Caco-2 (cell line): ENCODE measurements at regions not wholly inside any gene's neighbourhood (a gene's known extent, or its start where the extent isn't known, plus 50 kb on each side); places are given as distances from the start of the nearest gene placed in this dataset.

Experiments used
- BruUV-seq: library from RNA; stranded (reverse); fragments of 400-500 nt; replicated peaks from 2 replicates; lab custom pipeline; 2021; lab: Mats Ljungman, UMichigan
- CTCF ChIA-PET: fragments of 300-600 bp; sonication (Branson Sonifier 250); formaldehyde crosslinking; loops from one replicate; lab custom pipeline; 2022; ENCODE audit warnings: antibody characterized with exemption; lab: Charles Lee
- POLR2A ChIA-PET: fragments of 300-600 bp; sonication (Branson Sonifier 250); formaldehyde crosslinking; loops from one replicate; lab custom pipeline; 2022; ENCODE audit warnings: antibody characterized with exemption; lab: Charles Lee
- DNase-seq, 2 experiments: peaks; one replicate each; pipeline versions ENCODE4 v3.0.0 to v3.0.0-alpha.2; 2020 to 2022
- H3K27me3 ChIP-seq: replicated peaks from 2 replicates; pipeline ENCODE4 v1.6.0; 2011; ENCODE audit warnings: low read length; ENCODE audit not compliant: control insufficient read depth, insufficient read depth
- H3K36me3 ChIP-seq: 2 replicates; pipeline ENCODE4 v1.5.1; 2011; ENCODE audit warnings: low read length; ENCODE audit not compliant: control insufficient read depth, insufficient read depth
- H3K4me1 ChIP-seq: fragments of 250-450 bp; sonication (Bioruptor Pico); 2 replicates; pipeline ENCODE4 v1.5.1; 2020; ENCODE audit warnings: mild to moderate bottlenecking
- H3K4me3 ChIP-seq: 2 replicates; pipeline ENCODE4 v1.5.1; 2011; ENCODE audit warnings: low read depth, mild to moderate bottlenecking, control low read depth, low read length
- H3K9me3 ChIP-seq: fragments of 250-450 bp; sonication (Bioruptor Pico); 2 replicates; pipeline ENCODE4 v1.5.1; 2020; ENCODE audit warnings: mild to moderate bottlenecking, moderate library complexity
- H3K27ac Mint-ChIP-seq: one replicate; pipeline ENCODE4 v1.8.0; 2022; ENCODE audit warnings: mixed read lengths; ENCODE audit not compliant: unreplicated experiment
- H3K27me3 Mint-ChIP-seq: one replicate; pipeline ENCODE4 v1.8.0; 2022; ENCODE audit warnings: mixed read lengths; ENCODE audit not compliant: insufficient read depth, unreplicated experiment
- H3K36me3 Mint-ChIP-seq: one replicate; pipeline ENCODE4 v1.8.0; 2022; ENCODE audit warnings: mild to moderate bottlenecking, mixed read lengths; ENCODE audit not compliant: insufficient read depth, unreplicated experiment
- H3K4me1 Mint-ChIP-seq: one replicate; pipeline ENCODE4 v1.8.0; 2022; ENCODE audit warnings: low read depth, mixed read lengths; ENCODE audit not compliant: unreplicated experiment
- H3K4me3 Mint-ChIP-seq: one replicate; pipeline ENCODE4 v1.8.0; 2022; ENCODE audit warnings: mild to moderate bottlenecking, moderate library complexity, mixed read lengths; ENCODE audit not compliant: unreplicated experiment
- H3K9me3 Mint-ChIP-seq: one replicate; pipeline ENCODE4 v1.8.0; 2022; ENCODE audit warnings: mixed read lengths; ENCODE audit not compliant: unreplicated experiment
- CTCF ChIP-seq, 2 experiments: fragments of 200-600 bp in 1 of 2; IDR thresholded peaks; 1 replicate in 1 of 2; 2 replicates in 1 of 2; pipeline versions ENCODE4 v1.5.1 to v1.8.0; 2011 to 2022; ENCODE audit warnings: antibody characterized with exemption in 1 of 2, control low read depth in 1 of 2, inconsistent platforms in 1 of 2, low read depth in 1 of 2, low read length in 1 of 2, mild to moderate bottlenecking in 1 of 2, moderate library complexity in 1 of 2; ENCODE audit not compliant: insufficient read depth in 1 of 2, severe bottlenecking in 1 of 2, unreplicated experiment in 1 of 2
- intact Hi-C: fragments of 100-400 bp; cut with micrococcal nuclease; formaldehyde crosslinking; loops from one replicate; pipeline ENCODE4 v1.10.0; 2022; ENCODE audit not compliant: unreplicated experiment

DNA sequence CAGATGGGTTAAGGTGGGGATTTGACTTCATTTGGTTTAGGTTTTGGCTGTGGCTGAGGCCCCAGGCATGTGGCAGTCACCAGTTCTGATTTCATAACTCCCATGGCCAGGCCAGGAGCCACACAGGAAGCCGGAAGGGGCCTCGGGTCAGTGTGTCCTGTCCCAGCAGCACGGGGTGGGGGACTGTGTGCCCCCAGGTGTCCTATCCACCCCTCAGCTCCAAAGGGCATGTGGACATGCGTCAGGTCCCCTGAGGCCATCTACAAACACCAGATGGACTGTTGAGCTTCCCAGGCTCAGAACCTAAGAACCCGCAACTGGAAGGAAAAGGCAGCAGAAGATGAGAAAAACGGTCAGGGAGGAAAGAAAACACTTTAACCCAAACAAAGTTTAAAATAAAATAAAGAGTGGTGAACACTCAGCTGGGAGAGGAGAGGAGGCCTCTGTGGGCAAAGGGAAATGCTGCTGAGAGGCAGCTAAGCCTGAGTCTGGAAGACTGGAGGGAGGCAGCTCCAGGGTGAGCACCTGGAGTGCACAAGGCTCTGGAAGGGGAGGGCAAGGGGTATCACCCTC lies 260.8 kb downstream of the AUH start:
- H3K4me1 Mint-ChIP-seq, result no peaks in the 10 kb centered on the region
- H3K9me3 Mint-ChIP-seq, result no peaks in the 10 kb centered on the region
- Histone ChIP-seq H3K27me3 (no peaks in the 10 kb centered on the region), H3K9me3 (no peaks in the 10 kb centered on the region), H3K4me3 (no peak overlapping the region), H3K4me1 (no peaks in the 10 kb centered on the region), H3K36me3 (no peaks in the 10 kb centered on the region)
- no peaks in the 10 kb centered on the region for H3K27me3 Mint-ChIP-seq
- CTCF ChIA-PET, result no interaction called here
- POLR2A ChIA-PET, result no interaction called here
- intact Hi-C loops, result no loop called here
- no TSS peak for BruUV-seq
- no peak for DNase-seq
- no peak overlapping the region for H3K27ac Mint-ChIP-seq
- H3K4me3 Mint-ChIP-seq, result no peak overlapping the region
- TF ChIP-seq CTCF (IDR thresholded peaks at IDR 0.05; ENCODE audit: insufficient read depth in 1 of 2, low read depth in 1 of 2, low read length in 1 of 2, severe bottlenecking in 1 of 2, unreplicated experiment in 1 of 2), result no peak
- no peaks in the 10 kb centered on the region for H3K36me3 Mint-ChIP-seq

DNA sequence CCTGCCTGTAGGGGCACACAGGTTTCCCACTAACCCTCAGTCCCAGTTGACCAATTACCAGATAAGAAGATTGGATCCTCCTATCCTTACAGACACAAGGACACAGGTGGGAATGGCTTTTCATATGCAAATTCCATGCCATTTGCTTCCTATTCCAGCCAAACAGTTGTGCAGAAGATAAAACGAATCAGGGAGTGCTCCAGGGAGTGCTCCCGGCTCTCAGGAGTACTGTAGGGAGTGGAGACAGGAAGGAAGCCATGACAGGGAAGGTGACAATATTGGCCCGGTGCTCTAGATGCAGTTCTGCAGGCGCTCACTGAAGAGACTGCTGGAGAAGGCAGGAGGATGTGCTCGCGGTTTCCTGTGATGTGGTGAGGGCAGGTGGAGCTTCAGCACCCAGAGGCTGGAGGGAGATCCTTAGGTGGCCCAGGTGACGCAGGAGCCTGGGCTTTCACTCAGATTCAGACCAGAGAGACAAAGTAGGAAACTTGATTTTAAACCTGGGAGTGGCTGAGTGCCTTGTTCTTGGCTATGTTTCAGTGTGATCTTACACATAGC lies 260.0 kb downstream of the AUH start:
- ChIA-PET CTCF (no interaction called here), POLR2A (no interaction called here)
- no peak for TF ChIP-seq CTCF (IDR thresholded peaks at IDR 0.05; ENCODE audit: insufficient read depth in 1 of 2, low read depth in 1 of 2, low read length in 1 of 2, severe bottlenecking in 1 of 2, unreplicated experiment in 1 of 2)
- Mint-ChIP-seq H3K4me3 (no peak overlapping the region), H3K36me3 (no peaks in the 10 kb centered on the region), H3K4me1 (no peaks in the 10 kb centered on the region), H3K9me3 (no peaks in the 10 kb centered on the region), H3K27ac (no peak overlapping the region), H3K27me3 (no peaks in the 10 kb centered on the region)
- no peaks in the 10 kb centered on the region for H3K36me3 ChIP-seq
- H3K4me1 ChIP-seq, result no peaks in the 10 kb centered on the region
- DNase-seq, result no peak
- no TSS peak for BruUV-seq
- intact Hi-C loops, result no loop called here
- no peaks in the 10 kb centered on the region for H3K9me3 ChIP-seq
- no peaks in the 10 kb centered on the region for H3K27me3 ChIP-seq
- H3K4me3 ChIP-seq, result no peak overlapping the region

GRCh38 chr9:91102269-91102668 lies 259.4 kb downstream of the AUH start:
- ChIA-PET POLR2A (no interaction called here), CTCF (no interaction called here)
- H3K27ac Mint-ChIP-seq, result no peak overlapping the region

More at GRCh38 chr9:91102269-91102668, 259.4 kb downstream of the AUH start:
- Mint-ChIP-seq H3K27me3 (no peaks in the 10 kb centered on the region), H3K9me3 (no peaks in the 10 kb centered on the region), H3K4me1 (no peaks in the 10 kb centered on the region), H3K4me3 (no peak overlapping the region), H3K36me3 (no peaks in the 10 kb centered on the region)
- no peak for DNase-seq
- no peaks in the 10 kb centered on the region for H3K4me1 ChIP-seq
- no peaks in the 10 kb centered on the region for H3K9me3 ChIP-seq
- no peak for TF ChIP-seq CTCF (IDR thresholded peaks at IDR 0.05; ENCODE audit: insufficient read depth in 1 of 2, low read depth in 1 of 2, low read length in 1 of 2, severe bottlenecking in 1 of 2, unreplicated experiment in 1 of 2)
- H3K27me3 ChIP-seq, result no peaks in the 10 kb centered on the region
- H3K4me3 ChIP-seq, result no peak overlapping the region
- H3K36me3 ChIP-seq, result no peaks in the 10 kb centered on the region
- intact Hi-C loops, result no loop called here
- BruUV-seq, result no TSS peak
